Glomerular endothelial cell (primary cell): ENCODE measurements at regions not wholly inside any gene's neighbourhood (a gene's known extent, or its start where the extent isn't known, plus 50 kb on each side); places are given as distances from the start of the nearest gene placed in this dataset.
"Not testable (repeated sequence)": the region's sequence is repeated elsewhere in the genome, so short reads cannot be mapped to it uniquely, and the experiment has no call there.

Source experiments
- DNase-seq: peaks from one replicate; pipeline ENCODE4 v3.0.0-alpha.2; 2011; ENCODE audit warnings: low read depth, low spot score; ENCODE audit errors: extremely low read depth

DNA sequence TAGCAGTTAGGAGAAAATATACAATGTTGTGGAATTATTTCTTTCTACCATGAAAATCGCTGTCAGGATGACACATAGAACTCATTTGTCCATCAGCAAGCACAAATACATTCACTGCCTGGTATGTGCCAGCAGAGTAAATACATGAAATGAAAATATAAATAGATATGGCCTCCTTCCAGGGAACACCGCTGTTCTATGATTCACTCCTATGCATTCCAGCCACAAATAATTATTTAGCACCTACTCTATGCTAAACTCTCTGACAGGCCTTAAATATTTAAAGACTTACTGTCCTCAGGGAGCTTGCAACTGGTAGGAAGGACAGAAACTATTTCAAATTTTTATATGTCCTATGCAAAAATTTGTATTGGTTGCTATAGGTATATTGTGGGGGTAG is 975.0 kb upstream of the NCAM2 start:
- DNase-seq = no peak

DNA sequence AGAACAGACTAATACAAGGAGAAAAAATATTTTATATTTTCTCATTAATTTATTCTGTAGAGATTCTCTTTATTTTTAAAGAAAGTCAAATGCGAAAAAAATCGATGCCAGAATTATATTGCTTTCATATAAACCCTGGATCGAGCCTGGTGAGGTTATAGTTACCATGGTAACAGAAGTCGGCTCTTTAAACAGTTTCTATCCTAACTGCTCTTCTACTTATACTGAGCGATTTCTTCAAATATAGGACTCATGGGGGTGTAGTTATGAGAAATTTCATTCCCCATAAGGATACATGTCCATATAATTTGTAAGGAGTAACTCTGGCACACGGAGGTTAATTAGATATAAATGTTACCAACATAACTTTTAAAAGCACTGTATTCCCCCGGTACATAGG is 973.5 kb upstream of the NCAM2 start:
- no peak for DNase-seq

DNA sequence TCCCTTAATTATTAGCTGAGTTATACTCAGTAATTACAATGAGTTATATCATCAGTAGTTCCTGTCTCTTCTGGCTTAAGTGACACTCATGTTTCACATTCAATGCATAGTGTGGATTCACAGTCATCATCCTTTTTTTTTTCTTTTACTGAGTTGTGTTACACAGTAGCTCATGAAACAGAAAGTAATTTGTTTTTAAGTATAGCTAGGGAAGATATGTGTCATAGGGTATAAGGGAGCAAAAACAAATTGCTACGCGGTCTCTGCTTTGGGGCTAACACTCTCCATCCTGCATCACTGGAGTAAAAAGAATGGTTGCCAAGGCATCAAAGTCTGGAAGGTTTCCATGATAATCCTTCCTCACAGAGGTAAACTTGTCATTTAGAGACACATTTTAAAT is 971.7 kb upstream of the NCAM2 start:
- no peak for DNase-seq

- no peak for DNase-seq
Measured at GRCh38 chr21:20030390-20030789, 967.8 kb upstream of the NCAM2 start.

GRCh38 chr21:20031807-20032206 is 966.4 kb upstream of the NCAM2 start:
- DNase-seq = no peak

GRCh38 chr21:20040768-20041167 is 957.4 kb upstream of the NCAM2 start:
- no peak for DNase-seq

GRCh38 chr21:20045197-20045596 is 953.0 kb upstream of the NCAM2 start:
- no peak for DNase-seq

DNA sequence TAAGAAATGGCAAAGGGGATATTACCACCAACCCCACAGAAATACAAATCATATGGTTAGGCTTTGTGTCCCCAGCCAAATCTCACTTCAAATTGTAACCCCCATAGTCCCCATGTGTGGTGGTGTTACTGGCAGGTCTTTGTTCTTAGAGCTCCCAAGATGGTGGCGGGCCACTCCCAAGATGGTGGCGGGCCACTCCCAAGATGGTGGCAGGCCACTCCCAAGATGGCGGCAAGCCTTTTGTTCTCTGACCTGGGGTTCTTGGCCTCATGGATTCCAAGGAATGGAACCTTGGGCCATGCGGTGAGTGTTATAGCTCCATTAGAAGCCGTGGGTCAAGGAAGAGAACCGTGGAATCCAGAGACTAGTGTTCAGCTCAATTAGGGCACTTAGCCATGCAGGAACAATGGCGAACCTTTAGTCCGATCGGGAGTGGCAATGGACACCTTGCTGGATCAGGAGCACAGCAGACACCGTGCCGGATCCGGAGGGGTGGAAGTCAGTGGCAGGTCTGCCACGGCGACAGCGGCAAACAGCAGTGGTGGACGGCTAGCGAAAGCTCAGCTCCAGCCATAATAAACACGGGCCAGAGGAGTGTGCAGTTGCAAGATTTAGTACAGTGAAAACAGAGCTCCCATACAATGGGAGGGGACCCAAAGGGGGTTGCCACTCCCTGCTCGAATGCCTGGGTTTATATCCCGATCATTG is 949.9 kb upstream of the NCAM2 start:
- DNase-seq = not testable (repeated sequence)

- DNase-seq = no peak
Measured at GRCh38 chr21:20083336-20083735, 914.9 kb upstream of the NCAM2 start.

- no peak for DNase-seq
Measured at GRCh38 chr21:20083925-20084324, 914.3 kb upstream of the NCAM2 start.

- no peak for DNase-seq
Measured at GRCh38 chr21:20086508-20086907, 911.7 kb upstream of the NCAM2 start.

GRCh38 chr21:20106368-20106767 is 891.8 kb upstream of the NCAM2 start:
- DNase-seq = no peak

GRCh38 chr21:20108016-20108415 is 890.2 kb upstream of the NCAM2 start:
- no peak for DNase-seq

DNA sequence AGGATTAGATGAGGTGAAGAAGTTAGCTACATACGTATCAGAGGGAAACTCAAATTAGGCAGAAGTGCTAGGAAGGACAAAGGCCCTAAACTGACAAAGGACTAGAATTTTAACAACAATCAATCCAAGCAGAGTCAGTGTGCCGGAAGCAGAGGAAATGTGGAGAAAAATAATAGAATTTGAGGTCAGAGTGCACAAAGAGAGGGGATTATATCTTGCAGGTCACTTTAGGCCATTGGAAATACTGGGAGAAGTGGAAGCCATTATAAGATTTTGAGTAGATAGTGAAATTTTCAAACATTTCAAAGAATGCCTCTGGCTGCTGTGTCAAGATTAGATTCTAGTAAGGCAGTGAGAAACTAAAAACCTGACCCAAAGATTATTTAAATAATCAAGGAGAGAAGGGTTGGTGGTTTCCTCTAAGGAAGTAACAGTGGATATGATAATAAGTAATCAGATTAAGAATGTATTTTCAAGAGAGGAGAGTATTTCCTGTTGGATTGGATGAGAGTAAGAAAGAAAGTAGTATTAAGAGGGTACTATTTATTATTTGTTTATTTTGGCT is 889.2 kb upstream of the NCAM2 start:
- no peak for DNase-seq

DNA sequence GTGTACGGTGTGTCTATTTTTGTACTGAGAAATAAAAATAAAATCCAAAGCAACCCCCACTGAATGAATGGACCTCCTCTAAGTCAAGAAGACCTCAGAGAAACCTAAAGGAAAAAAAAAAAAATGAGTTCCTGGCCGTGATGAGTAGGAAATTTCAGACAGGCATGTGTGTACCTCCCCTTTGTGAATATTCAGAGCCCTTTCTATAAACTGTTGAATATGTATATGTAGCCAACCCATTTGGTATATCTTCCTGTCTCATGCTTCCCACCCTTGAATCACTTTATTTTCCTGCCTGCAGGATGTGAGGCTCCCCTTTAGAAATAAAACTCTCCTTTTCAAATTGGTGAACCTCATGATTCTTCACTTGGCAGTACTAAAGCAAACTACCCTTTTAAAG is 887.8 kb upstream of the NCAM2 start:
- no peak for DNase-seq

- DNase-seq = no peak
Measured at GRCh38 chr21:20151741-20152140, 846.5 kb upstream of the NCAM2 start.

GRCh38 chr21:20163167-20163566 is 835.0 kb upstream of the NCAM2 start:
- no peak for DNase-seq

DNA sequence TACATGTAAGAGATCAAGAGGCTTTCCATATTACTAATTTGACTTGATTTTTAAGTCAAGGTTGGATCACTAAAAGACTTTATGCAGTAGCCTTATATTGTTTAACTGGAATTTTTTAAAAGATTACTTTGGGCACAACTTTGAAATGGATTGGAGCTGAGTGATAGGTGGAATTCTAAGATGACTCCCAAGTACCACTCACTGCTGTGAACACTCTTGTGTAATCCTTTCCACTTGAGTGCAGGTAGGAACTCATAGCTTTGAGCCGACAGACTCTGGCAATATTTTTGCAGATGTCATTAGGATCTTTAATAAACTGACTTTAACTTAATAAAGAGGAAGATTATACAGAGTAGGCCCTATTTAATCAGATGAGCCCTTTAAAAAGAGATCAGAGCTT is 831.1 kb upstream of the NCAM2 start:
- DNase-seq = no peak

DNA sequence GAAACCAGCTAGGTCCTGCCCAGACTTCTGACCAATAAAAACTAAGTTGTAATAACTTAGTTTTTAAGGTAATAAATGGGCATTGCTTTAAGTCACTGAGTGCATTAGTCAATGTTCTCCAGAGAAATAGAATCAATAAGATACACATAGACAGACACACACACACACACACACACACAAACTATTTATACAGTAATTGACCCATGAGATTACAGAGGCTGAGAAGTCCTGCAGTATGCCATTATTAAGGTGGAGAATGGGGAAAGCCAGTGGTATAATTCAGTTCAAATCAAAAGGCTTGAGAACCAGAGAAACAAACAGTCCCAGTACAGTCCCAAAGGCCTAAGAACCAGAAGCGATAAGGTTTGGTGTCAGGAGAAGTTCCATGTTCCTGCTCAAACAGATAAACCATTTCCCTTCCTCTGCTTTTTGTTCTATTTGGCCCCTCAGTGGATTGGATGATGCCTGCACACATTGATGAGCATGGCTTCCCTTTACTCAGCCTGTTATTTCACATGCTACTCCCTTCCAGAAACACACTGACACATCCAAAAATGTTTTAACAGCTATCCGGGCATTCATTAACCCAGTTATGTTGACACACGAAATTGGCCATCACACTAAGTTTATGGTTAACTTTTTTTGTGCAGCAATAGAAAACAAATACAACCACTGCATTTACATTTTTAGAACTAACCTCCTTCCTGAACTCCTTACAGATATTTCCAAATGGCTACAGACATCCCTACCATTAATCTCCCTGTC is 828.2 kb upstream of the NCAM2 start:
- DNase-seq = no peak

- DNase-seq = no peak
Measured at GRCh38 chr21:20186186-20186585, 812.0 kb upstream of the NCAM2 start.

GRCh38 chr21:20187028-20187427 is 811.2 kb upstream of the NCAM2 start:
- no peak for DNase-seq

- DNase-seq = not testable (repeated sequence)
Measured at GRCh38 chr21:20201323-20201722, 796.9 kb upstream of the NCAM2 start.
